K562 (cell line): ENCODE measurements at regions not wholly inside any gene's neighbourhood (a gene's known extent, or its start where the extent isn't known, plus 50 kb on each side); places are given as distances from the start of the nearest gene placed in this dataset.

ENCODE experiments used
- ATAC-seq: fragments of 200-7000 bp; cut with Tn5 transposase; 3 replicates; pipeline ENCODE4 v1.9.1; 2020; ENCODE audit warnings: moderate library complexity
- BruUV-seq: library from RNA; stranded (reverse); fragments of 400-500 nt; replicated peaks from 2 replicates; lab custom pipeline; 2021; lab: Mats Ljungman, UMichigan
- CTCF ChIA-PET: fragments of 300-600 bp; formaldehyde crosslinking; extraction: SDS; loops from one replicate; lab custom pipeline; 2021; ENCODE audit warnings: low intra/inter-chr PET ratio; lab: Yijun Ruan, JAX
- POLR2A ChIA-PET: fragments of 300-600, 350-650 bp; sonication (Branson Sonifier 250); formaldehyde crosslinking; extraction: SDS; loops from one replicate; lab custom pipeline; 2021; ENCODE audit warnings: antibody characterized with exemption, inconsistent platforms; lab: Yijun Ruan, JAX
- DNase-seq, 4 experiments: peaks; one replicate each; pipeline versions ENCODE4 v3.0.0 to v3.0.0-alpha.2; 2011 to 2018; ENCODE audit warnings: low spot score in 3 of 4, mixed read lengths in 3 of 4; ENCODE audit errors: extremely low read depth in 1 of 4
- FAIRE-seq: peaks from 2 replicates; lab custom pipeline; 2011; peaks lifted over from hg19 to GRCh38; lab: Jason Lieb, UNC
- H2AFZ ChIP-seq: 2 replicates; pipeline ENCODE4 v1.6.0; 2011; ENCODE audit warnings: low read depth, low read length, control low read depth, inconsistent platforms
- H3K27ac ChIP-seq: fragments of 200-600 bp; 3 replicates; pipeline ENCODE4 v1.8.0; 2011; ENCODE audit warnings: low read depth, mild to moderate bottlenecking, control low read depth, inconsistent platforms, low read length, moderate library complexity, mixed read lengths; ENCODE audit errors: extremely low read depth
- H3K27me3 ChIP-seq, 2 experiments: fragments of 300-600 bp in 1 of 2; 2 replicates in 1 of 2; 3 replicates in 1 of 2; pipeline versions ENCODE4 v1.6.0 to v1.8.0; 2011; ENCODE audit warnings: inconsistent platforms in 2 of 2, low read length in 2 of 2, mild to moderate bottlenecking in 1 of 2, mixed read lengths in 1 of 2, moderate library complexity in 1 of 2; ENCODE audit not compliant: control insufficient read depth in 2 of 2, insufficient read depth in 2 of 2
- H3K36me3 ChIP-seq: fragments of 300-600 bp; 3 replicates; pipeline ENCODE4 v1.8.0; 2011; ENCODE audit warnings: mild to moderate bottlenecking, low read length, inconsistent platforms; ENCODE audit not compliant: control insufficient read depth, insufficient read depth
- H3K4me1 ChIP-seq, 2 experiments: fragments of 200-600 bp in 1 of 2; replicated peaks in 1 of 2; 2 replicates in 1 of 2; 3 replicates in 1 of 2; pipeline versions ENCODE4 v1.5.1 to v1.8.0; 2011; ENCODE audit warnings: inconsistent platforms in 2 of 2, low read length in 2 of 2, mild to moderate bottlenecking in 1 of 2, mixed read lengths in 1 of 2, moderate library complexity in 1 of 2; ENCODE audit not compliant: control insufficient read depth in 2 of 2, insufficient read depth in 2 of 2
- H3K4me2 ChIP-seq: 2 replicates; pipeline ENCODE4 v1.6.1; 2011; ENCODE audit warnings: low read length, control low read depth, inconsistent platforms, mixed read lengths; ENCODE audit not compliant: insufficient read depth
- H3K4me3 ChIP-seq: fragments of 200-600 bp; sonication (generic), shearing (Covaris generic); 2 replicates; pipeline ENCODE4 v1.5.1; 2016; ENCODE audit warnings: control low read depth, inconsistent platforms
- H3K79me2 ChIP-seq: fragments of 200-600 bp; 3 replicates; pipeline ENCODE4 v1.8.0; 2011; ENCODE audit warnings: low read length, inconsistent platforms; ENCODE audit not compliant: control insufficient read depth, insufficient read depth
- H3K9ac ChIP-seq, 2 experiments: 2 replicates each; pipeline versions ENCODE4 v1.6.0 to v1.6.1; 2011; ENCODE audit warnings: low read depth in 2 of 2, low read length in 2 of 2, control low read depth in 1 of 2, inconsistent platforms in 1 of 2, mild to moderate bottlenecking in 1 of 2, mixed read lengths in 1 of 2; ENCODE audit not compliant: insufficient read depth in 1 of 2
- H3K9me1 ChIP-seq: one replicate; pipeline ENCODE4 v1.6.0; 2011; ENCODE audit warnings: inconsistent platforms, mild to moderate bottlenecking, low read length, moderate library complexity; ENCODE audit not compliant: control insufficient read depth, insufficient read depth
- H3K9me3 ChIP-seq: replicated peaks from 2 replicates; pipeline ENCODE4 v1.5.1; 2011; ENCODE audit warnings: low read depth, low read length, inconsistent platforms; ENCODE audit not compliant: control insufficient read depth, insufficient read depth
- H4K20me1 ChIP-seq: replicated peaks from 2 replicates; pipeline ENCODE4 v1.6.1; 2011; ENCODE audit warnings: low read length, inconsistent platforms, mixed read lengths; ENCODE audit not compliant: control insufficient read depth, insufficient read depth
- CHD4 ChIP-seq: fragments of 200-600 bp; sonication (generic); IDR thresholded peaks from 3 replicates; pipeline ENCODE4 v1.6.1; 2012; ENCODE audit warnings: low read depth, mild to moderate bottlenecking, mixed read lengths, low read length, inconsistent platforms; ENCODE audit not compliant: insufficient read depth, insufficient replicate concordance, poor library complexity, severe bottlenecking
- DNMT1 ChIP-seq: fragments of 450-650 bp; IDR thresholded peaks from 2 replicates; pipeline ENCODE4 v1.6.1; 2016; ENCODE audit warnings: antibody characterized with exemption, mild to moderate bottlenecking
- ETS1 ChIP-seq: conservative IDR thresholded peaks from 2 replicates; pipeline ENCODE4 v1.6.1; 2011; ENCODE audit warnings: low read depth, mild to moderate bottlenecking, low read length; ENCODE audit not compliant: control insufficient read depth
- HDAC8 ChIP-seq: fragments of 450-650 bp; IDR thresholded peaks from 2 replicates; pipeline ENCODE4 v1.6.1; 2016; ENCODE audit warnings: mild to moderate bottlenecking, missing genetic modification characterization, moderate library complexity, missing compliant biosample characterization
- HSF4 ChIP-seq: fragments of 250-450 bp; sonication (Bioruptor Pico); IDR thresholded peaks from 2 replicates; pipeline ENCODE4 v2.1.2; 2022; ENCODE audit warnings: mild to moderate bottlenecking, moderate library complexity, borderline replicate concordance
- MAFK ChIP-seq: IDR thresholded peaks from 2 replicates; pipeline ENCODE4 v1.6.1; 2011; ENCODE audit warnings: low read length, improper control_type of control experiment
- MCM7 ChIP-seq, 2 experiments: fragments of 450-650 bp; IDR thresholded peaks; 2 replicates each; pipeline ENCODE4 v1.6.1; 2016 to 2018
- NR2F6 ChIP-seq: fragments of 450-650 bp; formaldehyde crosslinking; IDR thresholded peaks from 2 replicates; pipeline ENCODE4 v1.4.0; 2020; ENCODE audit warnings: mild to moderate bottlenecking
- RHOXF2B ChIP-seq: fragments of 250-450 bp; sonication (Bioruptor Pico); conservative IDR thresholded peaks from 2 replicates; pipeline ENCODE4 v1.5.1; 2021
- YY1 ChIP-seq, 3 experiments: IDR thresholded peaks; 2 replicates each; pipeline ENCODE4 v1.6.1; 2011; ENCODE audit warnings: low read length in 2 of 3, mild to moderate bottlenecking in 2 of 3, moderate library complexity in 2 of 3, borderline replicate concordance in 1 of 3, control low read depth in 1 of 3, low read depth in 1 of 3; ENCODE audit not compliant: insufficient read depth in 3 of 3, insufficient replicate concordance in 2 of 3, control insufficient read depth in 1 of 3, insufficient read length in 1 of 3; ENCODE audit errors: extremely low read depth in 1 of 3
- ZNF217 ChIP-seq: sonication (generic); formaldehyde crosslinking; IDR thresholded peaks from 2 replicates; pipeline ENCODE4 v1.8.0; 2022; ENCODE audit warnings: mild to moderate bottlenecking, missing genetic modification reagents
- ZNF274 ChIP-seq: IDR thresholded peaks from 2 replicates; pipeline ENCODE4 v1.6.1; 2011; ENCODE audit warnings: low read depth, mild to moderate bottlenecking, low read length, moderate library complexity, borderline replicate concordance
- ZNF668 ChIP-seq: fragments of 250-450 bp; sonication (Bioruptor Pico); IDR thresholded peaks from 2 replicates; pipeline ENCODE4 v1.8.0; 2022; ENCODE audit warnings: mild to moderate bottlenecking, inconsistent platforms
- WGBS: fragments of 100-300 bp; shearing (Covaris generic); methylation state at CpG from one replicate; pipeline ENCODE4 v1.1.6; 2016; ENCODE audit warnings: low coverage, mixed read lengths; ENCODE audit not compliant: insufficient coverage; ENCODE audit errors: missing lambda C conversion rate; 5-methylcytosine and 5-hydroxymethylcytosine counted together
- in situ Hi-C: fragments of 300-500 bp; cut with MboI; formaldehyde crosslinking; loops from 4 replicates; pipeline ENCODE4 v1.15.0; 2018; ENCODE audit warnings: inconsistent platforms, mixed read lengths
- intact Hi-C: fragments of 100-400 bp; cut with micrococcal nuclease; formaldehyde crosslinking; loops from 2 replicates; pipeline ENCODE4 v1.14.2; 2022
- TF ChIP-seq, protein P1 (sequence below): sonication (generic); formaldehyde crosslinking; IDR thresholded peaks from 2 replicates; pipeline ENCODE4 v1.8.0; 2023; ENCODE audit warnings: mild to moderate bottlenecking, missing genetic modification reagents
- TF ChIP-seq, protein P2 (sequence below): fragments of 250-450 bp; sonication (Bioruptor Pico); IDR thresholded peaks from 2 replicates; pipeline ENCODE4 v1.8.0; 2021; ENCODE audit warnings: mild to moderate bottlenecking, moderate library complexity

DNA sequence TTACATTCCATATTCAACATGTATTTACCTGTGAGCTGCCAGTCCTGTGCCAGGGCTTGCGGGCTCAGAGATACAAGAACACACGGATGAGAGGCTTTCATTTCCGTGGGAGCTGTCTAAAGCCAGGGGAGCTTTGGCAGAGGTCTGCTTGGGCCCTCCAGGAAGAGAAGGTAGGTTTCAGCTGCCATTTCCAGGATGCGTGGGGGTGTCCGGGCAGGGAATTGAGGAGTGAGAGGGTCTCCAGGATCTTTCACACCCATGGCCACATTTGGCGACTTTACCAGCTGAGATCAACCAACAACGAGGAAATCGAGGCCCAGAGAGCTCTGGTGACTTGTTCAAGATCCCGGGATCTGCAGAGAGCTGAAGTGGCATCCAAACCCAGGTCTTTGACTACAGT lies 119.6 kb downstream of the BUD13 start:
- Histone ChIP-seq H3K27me3 (peaks cover 0 to 6% of the 10 kb centered on the region in 2 experiments; a peak in 1 of 5 replicates), H3K27ac (no peak overlapping the region), H3K4me1 (peaks cover 0 to 4% of the 10 kb centered on the region in 2 experiments; a peak in 3 of 5 replicates)
- TF ChIP-seq HSF4 (CRISPR knock-in tag) (no peak), ZNF217 (CRISPR knock-in tag) (no peak), RHOXF2B (CRISPR knock-in tag) (no peak), MCM7 (IDR thresholded peaks at IDR 0.05) (no peak), HDAC8 (tag) (no peak), YY1 (IDR thresholded peaks at IDR 0.05; ENCODE audit: borderline replicate concordance in 1 of 3, control insufficient read depth in 1 of 3, extremely low read depth in 1 of 3, insufficient read depth in 3 of 3, insufficient read length in 1 of 3, insufficient replicate concordance in 2 of 3, low read depth in 1 of 3, low read length in 2 of 3) (no peak), DNMT1 (no peak), ETS1 (no peak), ZNF274 (no peak), NR2F6 (no peak), MAFK (no peak), ZNF668 (CRISPR knock-in tag) (no peak), CHD4 (no peak)
- TF ChIP-seq, protein P1, sequence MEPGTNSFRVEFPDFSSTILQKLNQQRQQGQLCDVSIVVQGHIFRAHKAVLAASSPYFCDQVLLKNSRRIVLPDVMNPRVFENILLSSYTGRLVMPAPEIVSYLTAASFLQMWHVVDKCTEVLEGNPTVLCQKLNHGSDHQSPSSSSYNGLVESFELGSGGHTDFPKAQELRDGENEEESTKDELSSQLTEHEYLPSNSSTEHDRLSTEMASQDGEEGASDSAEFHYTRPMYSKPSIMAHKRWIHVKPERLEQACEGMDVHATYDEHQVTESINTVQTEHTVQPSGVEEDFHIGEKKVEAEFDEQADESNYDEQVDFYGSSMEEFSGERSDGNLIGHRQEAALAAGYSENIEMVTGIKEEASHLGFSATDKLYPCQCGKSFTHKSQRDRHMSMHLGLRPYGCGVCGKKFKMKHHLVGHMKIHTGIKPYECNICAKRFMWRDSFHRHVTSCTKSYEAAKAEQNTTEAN (CRISPR knock-in tag) = no peak
- TF ChIP-seq, protein P2, sequence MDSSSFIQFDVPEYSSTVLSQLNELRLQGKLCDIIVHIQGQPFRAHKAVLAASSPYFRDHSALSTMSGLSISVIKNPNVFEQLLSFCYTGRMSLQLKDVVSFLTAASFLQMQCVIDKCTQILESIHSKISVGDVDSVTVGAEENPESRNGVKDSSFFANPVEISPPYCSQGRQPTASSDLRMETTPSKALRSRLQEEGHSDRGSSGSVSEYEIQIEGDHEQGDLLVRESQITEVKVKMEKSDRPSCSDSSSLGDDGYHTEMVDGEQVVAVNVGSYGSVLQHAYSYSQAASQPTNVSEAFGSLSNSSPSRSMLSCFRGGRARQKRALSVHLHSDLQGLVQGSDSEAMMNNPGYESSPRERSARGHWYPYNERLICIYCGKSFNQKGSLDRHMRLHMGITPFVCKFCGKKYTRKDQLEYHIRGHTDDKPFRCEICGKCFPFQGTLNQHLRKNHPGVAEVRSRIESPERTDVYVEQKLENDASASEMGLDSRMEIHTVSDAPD = no peak
- TF ChIP-seq, all 486 proteins: peak for 0
- Histone ChIP-seq H3K9ac (no peak overlapping the region), H3K79me2 (no peaks in the 10 kb centered on the region), H3K36me3 (no peaks in the 10 kb centered on the region), H4K20me1 (no peaks in the 10 kb centered on the region), H2AFZ (no peak overlapping the region), H3K9me1 (no peaks in the 10 kb centered on the region), H3K4me3 (no peak overlapping the region), H3K9me3 (no peaks in the 10 kb centered on the region), H3K4me2 (no peak overlapping the region)
- ChIA-PET POLR2A (interaction anchor here (0.6 to 1.3 kb wide), 2 partner anchors 12 to 410 kb away, joined by 3 read pairs; no protein-coding TSS in a partner anchor), CTCF (no interaction called here)
- intact Hi-C loops (no loop called here), in situ Hi-C loops (no loop called here)
- no peak for ATAC-seq
- no peak for FAIRE-seq
- 2% methylated on average over 9 of the region's 9 CpGs for WGBS
- no peak for DNase-seq
- no TSS peak for BruUV-seq
